ENCODE measurements at regions not wholly inside any gene's neighbourhood (a gene's known extent, or its start where the extent isn't known, plus 50 kb on each side); places are given as distances from the start of the nearest gene placed in this dataset.

- H3K4me3 Mint-ChIP-seq, result no peak overlapping the region
- H3K36me3 Mint-ChIP-seq, result no peaks in the 10 kb centered on the region
- TF ChIP-seq CTCF (conservative IDR thresholded peaks at IDR 0.05), result no peak
- no peak overlapping the region for H3K27ac Mint-ChIP-seq
- peaks cover 5% of the 10 kb centered on the region for H3K9me3 Mint-ChIP-seq
- DNase-seq (ENCODE audit: extremely low spot score, unreplicated experiment), result no peak
- no peaks in the 10 kb centered on the region for H3K4me1 Mint-ChIP-seq (ENCODE audit: unreplicated experiment)
- no peaks in the 10 kb centered on the region for H3K27me3 Mint-ChIP-seq
Measured at GRCh38 chr11:91156041-91156440, 933.2 kb upstream of the CHORDC1 start.

- H3K4me1 Mint-ChIP-seq (ENCODE audit: unreplicated experiment), result no peaks in the 10 kb centered on the region
- H3K9me3 Mint-ChIP-seq, result peaks cover 2% of the 10 kb centered on the region
- DNase-seq (ENCODE audit: extremely low spot score, unreplicated experiment), result no peak
- no peaks in the 10 kb centered on the region for H3K27me3 Mint-ChIP-seq
- no peaks in the 10 kb centered on the region for H3K36me3 Mint-ChIP-seq
- no peak overlapping the region for H3K4me3 Mint-ChIP-seq
- H3K27ac Mint-ChIP-seq, result no peak overlapping the region
- TF ChIP-seq CTCF (conservative IDR thresholded peaks at IDR 0.05), result no peak
Measured at GRCh38 chr11:91147885-91148284, 925.0 kb upstream of the CHORDC1 start.

DNA sequence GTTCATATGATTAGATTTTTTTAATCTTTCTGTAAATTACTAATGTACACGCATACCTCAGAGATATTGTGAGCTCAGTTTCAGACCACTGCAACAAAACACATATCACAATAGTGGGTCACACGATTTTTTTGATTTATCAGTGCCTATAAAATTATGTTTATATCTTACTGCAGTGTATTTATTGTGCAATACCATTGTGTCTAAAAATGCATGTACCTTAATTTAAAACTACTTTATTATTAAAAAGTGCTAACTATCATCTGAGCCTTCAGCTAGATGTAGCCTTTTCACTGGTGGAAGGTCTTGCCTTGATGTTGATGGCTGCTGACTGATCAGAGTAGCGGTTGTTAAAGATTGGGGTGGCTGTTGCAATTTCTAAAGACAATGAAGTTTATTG, 918.8 kb upstream of the CHORDC1 start:
- Mint-ChIP-seq H3K27me3 (no peaks in the 10 kb centered on the region), H3K9me3 (no peaks in the 10 kb centered on the region), H3K27ac (no peak overlapping the region), H3K4me3 (no peak overlapping the region), H3K36me3 (no peaks in the 10 kb centered on the region), H3K4me1 (ENCODE audit: unreplicated experiment) (no peaks in the 10 kb centered on the region)
- no peak for DNase-seq (ENCODE audit: extremely low spot score, unreplicated experiment)
- no peak for TF ChIP-seq CTCF (conservative IDR thresholded peaks at IDR 0.05)

DNA sequence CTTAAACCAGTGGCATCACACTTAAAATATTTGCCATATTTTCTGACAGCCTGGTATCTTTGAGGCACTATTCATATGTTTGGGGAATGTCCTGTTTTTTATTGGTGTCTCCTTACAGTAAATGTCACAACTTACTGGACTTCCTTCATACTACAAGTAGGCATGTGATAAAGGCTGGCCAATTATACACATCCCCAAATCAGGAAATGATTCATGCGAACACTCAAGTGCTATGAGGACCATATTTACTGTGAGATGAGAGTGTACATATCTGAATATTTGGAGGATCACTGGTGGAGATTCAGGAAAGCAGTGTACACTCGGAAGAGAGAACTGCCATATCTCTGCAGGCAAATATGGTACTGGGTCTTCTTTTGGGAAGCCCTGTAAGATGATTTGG, 913.8 kb upstream of the CHORDC1 start:
- DNase-seq (ENCODE audit: extremely low spot score, unreplicated experiment), result no peak
- no peak overlapping the region for H3K27ac Mint-ChIP-seq
- H3K27me3 Mint-ChIP-seq, result no peaks in the 10 kb centered on the region
- TF ChIP-seq CTCF (conservative IDR thresholded peaks at IDR 0.05), result no peak
- no peak overlapping the region for H3K4me3 Mint-ChIP-seq
- no peaks in the 10 kb centered on the region for H3K9me3 Mint-ChIP-seq
- H3K4me1 Mint-ChIP-seq (ENCODE audit: unreplicated experiment), result no peaks in the 10 kb centered on the region
- no peaks in the 10 kb centered on the region for H3K36me3 Mint-ChIP-seq

DNA sequence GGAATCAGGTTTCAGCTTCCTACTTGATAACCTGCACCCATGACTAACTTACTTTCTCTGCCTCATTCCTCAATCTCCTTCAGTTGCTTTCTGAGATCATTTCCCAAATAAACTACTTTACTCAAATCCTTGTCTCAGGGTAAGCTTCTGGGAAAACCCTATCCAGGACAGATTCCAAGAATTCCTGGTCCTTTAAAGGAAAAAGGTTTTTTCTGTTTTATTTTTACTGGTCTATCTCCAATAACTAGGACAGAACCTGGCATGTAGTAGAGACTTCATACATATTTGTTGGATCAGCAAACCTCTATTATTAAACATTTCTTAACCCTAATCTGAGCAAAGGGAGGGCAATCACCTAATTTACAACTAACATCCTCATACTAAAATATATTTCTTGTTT, 910.5 kb upstream of the CHORDC1 start:
- Mint-ChIP-seq H3K36me3 (no peaks in the 10 kb centered on the region), H3K27ac (no peak overlapping the region), H3K27me3 (no peaks in the 10 kb centered on the region), H3K9me3 (no peaks in the 10 kb centered on the region), H3K4me3 (no peak overlapping the region), H3K4me1 (ENCODE audit: unreplicated experiment) (peaks cover 8% of the 10 kb centered on the region)
- no peak for DNase-seq (ENCODE audit: extremely low spot score, unreplicated experiment)
- no peak for TF ChIP-seq CTCF (conservative IDR thresholded peaks at IDR 0.05)

GRCh38 chr11:91129596-91129995, 906.7 kb upstream of the CHORDC1 start:
- no peak for TF ChIP-seq CTCF (conservative IDR thresholded peaks at IDR 0.05)
- H3K9me3 Mint-ChIP-seq, result no peaks in the 10 kb centered on the region
- no peaks in the 10 kb centered on the region for H3K36me3 Mint-ChIP-seq
- no peak for DNase-seq (ENCODE audit: extremely low spot score, unreplicated experiment)
- no peaks in the 10 kb centered on the region for H3K27me3 Mint-ChIP-seq
- no peak overlapping the region for H3K4me3 Mint-ChIP-seq
- peaks cover 8% of the 10 kb centered on the region for H3K4me1 Mint-ChIP-seq (ENCODE audit: unreplicated experiment)
- H3K27ac Mint-ChIP-seq, result no peak overlapping the region

Data from type B pancreatic cell (in vitro differentiated cells).